HepG2 (cell line): ENCODE measurements at regions not wholly inside any gene's neighbourhood (a gene's known extent, or its start where the extent isn't known, plus 50 kb on each side); places are given as distances from the start of the nearest gene placed in this dataset.

Source experiments
- ATAC-seq: fragments of 200-7000 bp; cut with Tn5 transposase; 3 replicates; pipeline ENCODE4 v1.9.1; 2020; ENCODE audit warnings: mild to moderate bottlenecking, moderate library complexity
- BruUV-seq: library from RNA; stranded (reverse); fragments of 400-500 nt; replicated peaks from 2 replicates; lab custom pipeline; 2021; lab: Mats Ljungman, UMichigan
- CTCF ChIA-PET: fragments of 300-600 bp; formaldehyde crosslinking; extraction: SDS; loops from one replicate; lab custom pipeline; 2021; ENCODE audit warnings: low total read pairs, inconsistent platforms, low intra/inter-chr PET ratio; lab: Yijun Ruan, JAX
- POLR2A ChIA-PET: fragments of 350-600 bp; sonication (Branson Sonifier 250); formaldehyde crosslinking; loops from one replicate; lab custom pipeline; 2020; ENCODE audit warnings: antibody characterized with exemption, inconsistent platforms; lab: Yijun Ruan, JAX
- DNase-seq: peaks from one replicate; pipeline ENCODE4 v3.0.0-alpha.2; 2015; ENCODE audit warnings: low spot score
- FAIRE-seq: peaks from 3 replicates; lab custom pipeline; 2011; peaks lifted over from hg19 to GRCh38; lab: Jason Lieb, UNC
- H2AFZ ChIP-seq: one replicate; pipeline ENCODE4 v1.6.1; 2011; ENCODE audit warnings: low read length, inconsistent platforms
- H3K27ac ChIP-seq: fragments of 300-600 bp; 3 replicates; pipeline ENCODE4 v1.8.0; 2011; ENCODE audit warnings: mixed run types, mild to moderate bottlenecking, mixed read lengths, low read length, inconsistent platforms; ENCODE audit not compliant: insufficient read depth; ENCODE audit errors: extremely low read length
- H3K27me3 ChIP-seq, 2 experiments: fragments of 200-600 bp in 1 of 2; 2 replicates in 1 of 2; 3 replicates in 1 of 2; pipeline versions ENCODE4 v1.6.0 to v1.8.0; 2011; ENCODE audit warnings: low read length in 2 of 2, mild to moderate bottlenecking in 2 of 2, moderate library complexity in 2 of 2, inconsistent platforms in 1 of 2; ENCODE audit not compliant: insufficient read depth in 2 of 2, control insufficient read depth in 1 of 2
- H3K36me3 ChIP-seq, 2 experiments: fragments of 200-600 bp in 1 of 2; replicated peaks in 1 of 2; 2 replicates in 1 of 2; 3 replicates in 1 of 2; pipeline versions ENCODE4 v1.5.1 to v1.8.0; 2011; ENCODE audit warnings: low read length in 2 of 2, inconsistent platforms in 1 of 2; ENCODE audit not compliant: insufficient read depth in 2 of 2, control insufficient read depth in 1 of 2
- H3K4me1 ChIP-seq: 2 replicates; pipeline ENCODE4 v1.5.1; 2012; ENCODE audit warnings: low read length, inconsistent platforms; ENCODE audit not compliant: insufficient read depth
- H3K4me2 ChIP-seq: 2 replicates; pipeline ENCODE4 v1.6.0; 2011; ENCODE audit warnings: low read depth, low read length, inconsistent platforms
- H3K4me3 ChIP-seq, 3 experiments: fragments of 200-600 bp in 1 of 3; sonication (generic), shearing (Covaris generic) in 1 of 3; replicated peaks in 1 of 3; 2 replicates each; pipeline ENCODE4 v1.5.1; 2011 to 2016; ENCODE audit warnings: low read length in 3 of 3, inconsistent platforms in 2 of 3, low read depth in 2 of 3, mild to moderate bottlenecking in 2 of 3, control low read depth in 1 of 3, mixed read lengths in 1 of 3; ENCODE audit not compliant: insufficient read depth in 1 of 3
- H3K79me2 ChIP-seq: one replicate; pipeline ENCODE4 v1.6.1; 2011; ENCODE audit warnings: low read length, inconsistent platforms; ENCODE audit not compliant: insufficient read depth
- H3K9ac ChIP-seq: 2 replicates; pipeline ENCODE4 v1.6.0; 2011; ENCODE audit warnings: mild to moderate bottlenecking, low read depth, low read length, inconsistent platforms; ENCODE audit not compliant: insufficient read depth
- H3K9me3 ChIP-seq: 2 replicates; pipeline ENCODE4 v1.5.1; 2012; ENCODE audit warnings: mild to moderate bottlenecking, low read length
- H4K20me1 ChIP-seq: 2 replicates; pipeline ENCODE4 v1.6.0; 2011; ENCODE audit warnings: inconsistent platforms, mild to moderate bottlenecking, low read length, moderate library complexity; ENCODE audit not compliant: insufficient read depth
- AFF4 ChIP-seq: sonication (generic); formaldehyde crosslinking; IDR thresholded peaks from 2 replicates; pipeline ENCODE4 v1.4.0; 2020; ENCODE audit warnings: missing genetic modification reagents
- PAXIP1 ChIP-seq: sonication (generic); formaldehyde crosslinking; conservative IDR thresholded peaks from 2 replicates; pipeline ENCODE4 v1.4.0; 2020; ENCODE audit warnings: mild to moderate bottlenecking, missing genetic modification reagents, moderate library complexity
- WGBS: methylation state at CpG from one replicate; pipeline ENCODE4 v1.1.6; 2017; ENCODE audit warnings: low lambda C conversion rate; 5-methylcytosine and 5-hydroxymethylcytosine counted together
- in situ Hi-C: cut with HindIII; loops from 2 replicates; pipeline ENCODE4 v1.10.0; 2017; ENCODE audit warnings: low pct_unique_long_range_greater_than_20kb; ENCODE audit not compliant: extremely low pct_ligation_motif_present
- intact Hi-C: fragments of 100-400 bp; cut with micrococcal nuclease; formaldehyde crosslinking; loops from one replicate; pipeline ENCODE4 v1.10.0; 2022; ENCODE audit not compliant: unreplicated experiment

GRCh38 chr13:22893777-22894176 is 287.0 kb upstream of the SGCG start:
- CTCF ChIA-PET: no interaction called here
- Histone ChIP-seq H3K4me2 (no peak overlapping the region), H3K27ac (no peak overlapping the region), H2AFZ (no peak overlapping the region), H3K27me3 (no peaks in the 10 kb centered on the region), H3K9me3 (no peaks in the 10 kb centered on the region), H3K36me3 (no peaks in the 10 kb centered on the region), H3K4me1 (no peaks in the 10 kb centered on the region), H3K79me2 (no peaks in the 10 kb centered on the region), H3K4me3 (no peak overlapping the region), H3K9ac (no peak overlapping the region), H4K20me1 (no peaks in the 10 kb centered on the region)
- no TSS peak for BruUV-seq
- intact Hi-C loops (no loop called here), in situ Hi-C loops (no loop called here)
- FAIRE-seq (no peak), DNase-seq (no peak), ATAC-seq (no peak)
- TF ChIP-seq PAXIP1: no peak
- TF ChIP-seq AFF4 (CRISPR knock-in tag): no peak
- POLR2A ChIA-PET: no interaction called here
- 22% methylated on average over 2 of the region's 2 CpGs for WGBS
